Eye (tissue), 1 donor: ENCODE measurements at regions not wholly inside any gene's neighbourhood (a gene's known extent, or its start where the extent isn't known, plus 50 kb on each side); places are given as distances from the start of the nearest gene placed in this dataset.
A peak's percentile ranks its signal among the peaks of the same experiment; 100 is the strongest.

ENCODE experiments used
- DNase-seq: peaks from one replicate; pipeline ENCODE4 v3.0.0-alpha.2; 2015

DNA sequence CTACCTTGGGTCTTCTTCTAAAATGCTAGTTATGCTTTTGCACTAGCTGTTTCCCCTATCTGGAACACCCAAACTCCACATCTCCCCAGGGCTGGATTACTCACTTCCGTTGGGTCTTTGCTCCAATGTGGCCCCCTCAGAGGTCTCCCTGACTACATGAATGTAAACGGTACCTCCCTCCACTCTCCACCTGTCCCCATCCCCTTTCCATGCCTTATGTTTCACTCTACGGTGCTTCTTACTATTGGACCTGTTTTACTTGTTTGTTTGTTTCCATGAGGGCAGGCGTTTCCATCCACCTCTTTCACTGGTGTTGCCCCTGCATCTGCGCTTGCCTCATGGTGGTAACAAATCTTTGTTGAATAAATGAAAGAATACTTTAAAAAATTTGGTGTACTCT lies 256.4 kb downstream of the SNAPC1 start:
- no peak for DNase-seq

- DNase-seq = no peak
Measured at GRCh38 chr14:62027958-62028357, 265.7 kb downstream of the SNAPC1 start.

DNA sequence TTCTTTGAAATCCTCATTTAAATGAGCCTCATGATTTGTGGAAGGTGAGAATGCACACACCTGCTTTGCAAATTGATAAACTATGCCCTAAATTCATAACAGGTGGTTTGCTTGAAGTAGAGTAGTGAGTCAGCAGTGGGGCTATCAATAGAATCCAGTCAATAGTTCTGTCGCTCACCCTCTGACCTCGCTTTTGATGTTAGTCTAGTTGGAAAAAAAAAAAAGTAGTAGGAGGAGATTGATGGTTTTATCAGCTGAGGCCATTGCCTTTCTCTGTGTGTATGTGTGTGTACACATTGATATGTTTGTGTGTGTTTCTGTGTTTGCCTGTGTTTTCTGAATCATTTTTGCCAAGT lies 267.3 kb downstream of the SNAPC1 start:
- no peak for DNase-seq

GRCh38 chr14:62030387-62030786 lies 268.2 kb downstream of the SNAPC1 start:
- no peak for DNase-seq

DNA sequence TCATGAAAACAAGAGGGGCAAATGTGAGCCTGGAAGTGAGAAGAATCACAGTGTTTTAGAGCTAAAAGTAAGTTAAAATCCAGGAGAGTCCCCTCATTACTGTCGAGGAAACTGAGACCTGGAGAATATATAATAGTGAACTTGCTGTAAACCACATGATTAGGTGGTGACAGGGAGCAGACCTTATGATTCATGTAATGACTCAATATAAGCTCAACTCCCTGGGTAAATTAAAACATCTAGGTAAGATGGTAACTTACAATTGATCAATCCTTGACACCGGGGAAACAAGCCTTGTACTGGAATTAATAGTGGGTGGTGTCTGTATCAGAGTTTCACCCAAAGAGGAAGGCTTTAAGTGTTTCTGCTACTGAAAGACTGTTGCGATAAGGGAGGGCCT lies 269.3 kb downstream of the SNAPC1 start:
- no peak for DNase-seq

GRCh38 chr14:62053188-62053587 lies 291.0 kb downstream of the SNAPC1 start:
- no peak for DNase-seq

DNA sequence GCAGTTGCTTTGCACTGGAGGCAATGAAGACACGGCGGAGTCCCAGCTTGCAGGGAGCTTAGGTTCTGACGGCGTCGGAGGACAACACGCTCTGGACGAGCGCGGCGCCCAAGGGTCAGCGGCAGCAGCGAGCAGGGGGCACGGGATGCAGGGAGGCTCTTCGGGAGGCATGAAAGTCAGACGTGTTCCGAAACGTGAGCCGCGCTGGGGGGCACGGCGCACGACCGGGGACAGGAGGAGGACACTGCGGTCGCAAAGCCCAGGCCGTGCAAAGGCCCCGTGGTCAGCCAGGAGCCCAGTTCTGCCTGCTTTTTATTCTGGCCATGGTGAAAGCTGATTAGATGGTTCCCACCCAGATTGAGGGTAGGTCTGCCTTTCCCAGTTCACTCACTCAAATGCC lies 294.6 kb downstream of the SNAPC1 start:
- DNase-seq = no peak

DNA sequence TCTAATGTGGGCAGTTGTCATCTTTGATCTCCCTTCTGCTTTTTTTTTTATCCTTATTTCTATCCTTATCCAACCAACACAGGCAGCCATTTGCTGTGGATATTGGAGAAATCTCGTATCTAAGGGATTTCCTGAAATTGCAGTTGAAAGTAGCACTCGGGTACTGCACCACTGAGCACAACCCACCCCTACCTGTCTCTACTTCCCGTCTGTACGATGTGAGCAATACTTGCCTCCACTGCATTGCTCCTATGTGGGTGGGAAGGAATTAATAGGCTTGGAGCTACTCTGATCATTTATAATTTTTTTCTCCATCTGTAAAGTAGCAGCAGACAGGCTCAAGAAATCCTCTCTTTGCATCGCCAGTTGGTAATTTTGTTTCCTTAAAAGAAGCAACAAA lies 300.4 kb downstream of the SNAPC1 start:
- no peak for DNase-seq

GRCh38 chr14:62064751-62065323 lies 302.6 kb downstream of the SNAPC1 start:
- DNase-seq = peak; percentile 11

- DNase-seq = no peak
Measured at GRCh38 chr14:62066304-62066703, 304.1 kb downstream of the SNAPC1 start.

GRCh38 chr14:62071039-62071438 lies 308.8 kb downstream of the SNAPC1 start:
- DNase-seq = peak; percentile 3

DNA sequence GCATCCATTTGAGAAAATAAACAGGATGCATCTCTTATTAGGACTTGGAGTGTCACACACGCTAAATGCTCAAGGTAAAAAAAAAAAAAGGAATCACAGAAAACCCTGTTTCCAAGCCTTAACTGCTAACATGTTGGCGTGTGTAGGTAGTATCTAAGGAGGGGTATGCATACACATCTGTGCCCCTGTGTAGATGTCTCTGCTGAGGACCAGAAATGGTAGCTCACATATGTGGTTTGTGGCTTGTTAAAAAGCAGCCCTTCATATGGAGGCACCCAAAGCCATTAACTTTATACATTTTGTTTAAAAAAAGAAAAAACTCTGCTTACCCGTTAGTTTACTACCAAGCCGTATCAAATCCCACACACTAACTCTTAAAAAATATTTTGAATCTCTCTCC lies 314.1 kb downstream of the SNAPC1 start:
- no peak for DNase-seq

DNA sequence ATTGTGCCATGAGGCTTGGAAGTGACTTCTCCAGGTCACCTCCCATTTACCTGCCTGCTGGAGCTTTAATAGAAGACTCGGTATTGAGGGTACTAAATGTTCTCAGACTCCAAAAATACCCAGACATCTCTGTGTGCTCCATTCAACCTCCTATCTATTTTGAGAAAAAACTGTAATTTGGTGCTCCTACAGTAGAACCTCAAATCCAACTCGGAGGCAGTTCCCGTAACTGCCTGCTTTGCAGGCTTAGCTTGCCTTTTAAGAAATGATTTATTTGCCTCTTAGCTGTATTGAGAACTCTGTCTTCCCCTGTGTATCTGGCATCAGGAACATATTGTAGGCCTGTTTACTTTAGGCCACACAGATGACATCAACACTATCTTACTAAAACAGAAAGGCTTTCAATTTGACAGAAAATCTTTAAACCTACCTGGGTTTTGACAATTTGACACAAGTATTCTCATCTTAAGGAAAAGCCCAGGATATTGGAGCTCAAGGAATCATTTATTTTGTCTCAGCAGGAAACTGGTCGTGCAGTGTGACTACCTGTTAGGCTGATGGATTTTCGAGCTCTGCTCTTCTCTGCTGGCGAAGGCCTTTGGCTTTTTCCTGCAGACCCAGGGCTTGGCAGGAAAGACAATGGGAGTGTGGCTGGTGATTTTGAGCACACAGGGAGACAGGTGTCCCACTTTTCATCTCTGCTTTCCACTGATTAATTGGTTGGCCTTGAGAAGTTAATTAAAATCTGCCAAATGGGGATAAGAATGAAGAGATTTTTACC lies 314.8 kb downstream of the SNAPC1 start:
- DNase-seq = no peak

GRCh38 chr14:62077676-62078261 lies 315.5 kb downstream of the SNAPC1 start:
- no peak for DNase-seq

DNA sequence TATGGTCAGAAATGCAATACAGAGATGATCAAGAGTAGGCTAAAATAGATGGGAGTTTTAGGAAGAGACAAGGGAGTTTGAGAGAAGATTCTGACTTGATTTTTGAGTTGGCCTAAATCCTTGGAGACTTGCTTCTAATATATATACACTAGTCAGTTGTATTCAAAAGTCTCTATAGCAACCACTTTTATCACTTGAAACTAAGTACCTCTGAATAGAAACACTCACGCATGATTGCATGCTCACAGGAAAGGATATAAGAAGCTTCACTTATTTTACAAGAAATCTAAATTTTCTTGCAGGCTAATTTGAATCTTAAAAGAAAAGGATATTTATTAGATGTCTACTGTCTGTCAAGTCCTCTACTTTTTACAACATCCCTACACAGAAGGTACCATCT lies 316.8 kb downstream of the SNAPC1 start:
- DNase-seq = peak; percentile 10

DNA sequence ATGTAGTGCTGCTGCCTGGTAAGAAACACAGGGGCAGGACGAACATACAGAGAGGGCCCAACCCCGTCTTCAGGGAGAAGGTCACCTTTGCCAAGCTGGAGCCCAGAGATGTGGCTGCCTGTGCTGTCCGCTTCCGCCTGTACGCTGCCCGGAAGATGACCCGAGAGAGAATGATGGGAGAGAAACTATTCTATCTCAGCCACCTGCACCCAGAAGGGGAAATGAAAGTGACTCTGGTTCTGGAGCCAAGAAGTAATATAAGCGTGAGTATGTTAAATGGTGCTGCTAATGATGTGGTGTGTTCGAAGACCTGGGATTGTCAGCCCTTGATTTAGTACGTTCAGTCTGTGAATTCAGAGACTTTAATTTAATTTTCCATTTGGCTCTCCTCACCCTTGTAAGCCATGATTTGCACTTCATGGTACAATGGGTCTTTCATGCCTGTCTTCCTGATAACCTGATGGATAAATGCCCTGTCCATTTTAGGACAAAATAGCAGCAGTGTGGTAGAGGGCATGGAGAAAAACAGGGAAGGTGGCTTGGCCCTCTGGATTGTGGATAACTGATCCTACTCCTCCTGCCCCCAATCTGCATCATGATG lies 318.9 kb downstream of the SNAPC1 start:
- DNase-seq = no peak

GRCh38 chr14:62081951-62082350 lies 319.7 kb downstream of the SNAPC1 start:
- no peak for DNase-seq

DNA sequence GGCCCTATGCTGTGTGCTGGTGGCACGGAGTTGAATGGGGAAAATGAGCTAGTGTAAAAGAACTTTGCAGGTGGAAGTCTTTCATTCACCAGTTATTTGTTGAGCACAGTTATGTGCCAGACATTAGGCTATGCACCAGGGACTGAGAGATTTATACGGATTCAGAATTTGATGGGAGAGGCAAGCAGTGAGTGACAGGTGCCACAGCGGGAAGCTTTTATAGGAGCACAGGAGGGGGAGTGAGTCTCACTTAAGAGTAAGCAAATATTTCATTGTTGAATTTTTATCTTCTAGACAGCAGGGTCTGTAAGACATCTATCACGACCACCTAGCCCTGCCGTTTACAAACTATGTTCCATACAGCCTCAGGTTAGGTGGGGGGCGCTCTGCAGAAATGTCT lies 320.6 kb downstream of the SNAPC1 start:
- no peak for DNase-seq

- no peak for DNase-seq
Measured at GRCh38 chr14:62084020-62084419, 321.8 kb downstream of the SNAPC1 start.

DNA sequence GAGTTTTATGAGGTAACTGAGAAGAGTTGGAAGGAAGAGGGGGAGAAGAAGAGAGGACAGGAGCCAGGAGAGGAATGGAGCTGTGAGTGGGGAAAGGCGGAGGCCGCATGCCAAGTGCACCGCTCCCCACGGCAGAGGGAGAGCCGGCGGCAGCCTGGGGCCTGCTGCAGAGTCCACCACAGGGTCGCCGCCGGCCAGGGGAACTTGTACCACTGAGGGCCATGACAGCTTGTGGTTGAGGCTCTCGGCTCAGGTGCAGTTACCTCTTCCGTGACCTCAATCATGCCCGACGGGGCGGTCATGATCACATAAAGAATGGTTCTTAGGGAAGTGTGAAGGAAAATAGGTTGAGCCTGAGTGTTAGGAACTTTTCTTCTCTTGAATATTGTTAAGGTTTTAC lies 325.0 kb downstream of the SNAPC1 start:
- no peak for DNase-seq

DNA sequence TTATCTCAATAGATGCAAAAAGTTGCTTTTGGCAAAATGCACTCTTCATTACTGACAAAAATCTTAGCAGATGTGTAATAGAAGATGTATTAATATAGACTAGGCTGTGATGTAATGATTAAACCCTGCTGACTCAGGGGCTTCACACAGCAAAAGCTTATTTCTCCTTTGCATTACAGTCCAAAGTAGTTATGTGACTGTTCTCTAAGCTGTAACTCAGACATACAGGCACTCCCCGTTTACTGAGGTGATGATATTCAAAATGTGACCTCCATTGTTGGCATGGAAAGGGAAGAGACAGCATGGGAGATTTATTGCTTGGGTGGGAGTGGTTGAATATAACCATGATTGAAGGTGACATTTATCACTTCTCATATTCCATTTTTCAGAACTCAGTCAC lies 331.5 kb downstream of the SNAPC1 start:
- DNase-seq = no peak

DNA sequence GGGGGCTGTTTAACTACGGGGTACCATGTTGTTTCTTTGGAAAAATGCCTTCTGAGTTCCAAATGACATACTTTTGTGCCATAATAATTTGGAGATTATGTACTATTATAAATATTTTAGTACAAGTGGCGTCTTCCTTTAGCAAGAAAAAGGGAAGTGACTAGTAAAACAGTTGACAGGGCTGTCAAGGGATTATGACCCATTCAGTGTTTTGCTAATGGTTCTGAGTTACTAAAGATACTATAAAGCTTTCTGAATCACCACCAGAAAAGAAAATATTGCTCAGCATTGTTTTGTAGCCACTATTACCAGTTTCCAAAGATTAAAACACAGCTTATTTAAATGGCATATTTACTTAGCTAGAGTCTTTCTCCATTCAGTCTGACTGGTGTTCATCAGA lies 334.9 kb downstream of the SNAPC1 start:
- no peak for DNase-seq

DNA sequence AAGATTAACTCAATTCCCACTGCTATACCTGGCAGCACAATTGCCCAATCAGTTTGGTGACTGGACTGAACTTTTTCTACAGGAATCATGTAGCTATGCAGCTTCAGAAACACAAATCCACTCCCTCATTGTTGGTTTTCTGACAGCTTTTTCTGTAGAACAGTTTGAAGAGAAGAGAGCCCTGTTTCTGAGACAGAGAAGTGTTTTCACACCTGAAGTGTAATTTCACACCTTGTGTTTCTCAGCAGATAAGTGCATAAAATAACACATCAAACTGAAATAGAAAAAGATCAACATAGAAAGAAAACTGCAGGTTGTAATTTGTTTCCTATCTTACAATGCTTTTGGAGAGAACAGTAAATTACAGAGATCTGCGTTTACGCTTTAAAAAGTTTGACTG lies 335.6 kb downstream of the SNAPC1 start:
- DNase-seq = no peak

- no peak for DNase-seq
Measured at GRCh38 chr14:62098357-62098756, 336.1 kb downstream of the SNAPC1 start.
